Kidney (tissue), 13 donors: ENCODE measurements at regions not wholly inside any gene's neighbourhood (a gene's known extent, or its start where the extent isn't known, plus 50 kb on each side); places are given as distances from the start of the nearest gene placed in this dataset.

Experiments used
- DNase-seq, 5 donors: peaks; one replicate each; pipeline ENCODE4 v3.0.0-alpha.2; 2013 to 2020
- FAIRE-seq: peaks from 2 replicates; lab custom pipeline; 2012; peaks lifted over from hg19 to GRCh38; lab: Jason Lieb, UNC
- H3K27ac ChIP-seq, 2 donors: one replicate each; pipeline ENCODE4 v1.7.0; 2013; ENCODE audit warnings: low read depth in 2 of 2, low read length in 2 of 2, inconsistent platforms in 1 of 2
- H3K27me3 ChIP-seq: one replicate; pipeline ENCODE4 v1.7.1; 2013; ENCODE audit warnings: low read length, inconsistent platforms; ENCODE audit not compliant: control insufficient read depth, insufficient read depth
- H3K36me3 ChIP-seq, 3 donors: one replicate each; pipeline versions ENCODE4 v1.7.0 to v1.7.1; 2013; ENCODE audit warnings: low read length in 3 of 3, control low read depth in 1 of 3, inconsistent platforms in 1 of 3; ENCODE audit not compliant: insufficient read depth in 3 of 3, control insufficient read depth in 2 of 3
- H3K4me1 ChIP-seq, 3 donors: one replicate each; pipeline versions ENCODE4 v1.7.0 to v1.7.1; 2013; ENCODE audit warnings: low read length in 3 of 3, inconsistent platforms in 1 of 3, low read depth in 1 of 3; ENCODE audit not compliant: control insufficient read depth in 2 of 3, insufficient read depth in 2 of 3
- H3K4me3 ChIP-seq, 3 donors: one replicate each; pipeline versions ENCODE4 v1.7.0 to v1.8.1; 2013; ENCODE audit warnings: low read length in 3 of 3, control low read depth in 1 of 3, inconsistent platforms in 1 of 3
- H3K9ac ChIP-seq, 3 donors: one replicate each; pipeline versions ENCODE4 v1.7.0 to v1.7.1; 2013; ENCODE audit warnings: low read length in 3 of 3, control low read depth in 1 of 3, inconsistent platforms in 1 of 3
- H3K9me3 ChIP-seq, 3 donors: one replicate each; pipeline versions ENCODE4 v1.7.0 to v1.7.1; 2013; ENCODE audit warnings: low read length in 3 of 3, control low read depth in 1 of 3, inconsistent platforms in 1 of 3; ENCODE audit not compliant: control insufficient read depth in 2 of 3, insufficient read depth in 1 of 3
- CTCF ChIP-seq: IDR thresholded peaks from 3 replicates; pipeline ENCODE4 v1.5.1; 2012; ENCODE audit warnings: mild to moderate bottlenecking, moderate library complexity, borderline replicate concordance; ENCODE audit not compliant: insufficient read depth; ENCODE audit errors: extremely low read depth
- intact Hi-C: fragments of 100-400 bp; cut with DNase I; formaldehyde crosslinking; loops from one replicate; pipeline ENCODE4 v1.11.1; 2022
- donor health status: control.
- donor health status: control.
- donor health status: control.
- donor health status: control.
- donor health status: control.
- donor health status: DM: yes; HTN: yes; CAD: no.
- donor health status: Normal renal cell carcinoma (clear cell type).

GRCh38 chr3:176088962-176089383 lies 1108.3 kb downstream of the TBL1XR1 start:
- TF ChIP-seq CTCF, result no peak
- Histone ChIP-seq H3K4me1 (no peaks in the 10 kb centered on the region), H3K9me3 (no peaks in the 10 kb centered on the region), H3K4me3 (no peak overlapping the region), H3K9ac (no peak overlapping the region), H3K27ac (no peak overlapping the region), H3K27me3 (no peaks in the 10 kb centered on the region), H3K36me3 (no peaks in the 10 kb centered on the region)
- DNase-seq (no peak), FAIRE-seq (no peak)
- intact Hi-C loops, result no loop called here

- FAIRE-seq, result no peak
- intact Hi-C loops, result no loop called here
Observed at GRCh38 chr3:176087066-176087697, 1110.1 kb downstream of the TBL1XR1 start.

DNA sequence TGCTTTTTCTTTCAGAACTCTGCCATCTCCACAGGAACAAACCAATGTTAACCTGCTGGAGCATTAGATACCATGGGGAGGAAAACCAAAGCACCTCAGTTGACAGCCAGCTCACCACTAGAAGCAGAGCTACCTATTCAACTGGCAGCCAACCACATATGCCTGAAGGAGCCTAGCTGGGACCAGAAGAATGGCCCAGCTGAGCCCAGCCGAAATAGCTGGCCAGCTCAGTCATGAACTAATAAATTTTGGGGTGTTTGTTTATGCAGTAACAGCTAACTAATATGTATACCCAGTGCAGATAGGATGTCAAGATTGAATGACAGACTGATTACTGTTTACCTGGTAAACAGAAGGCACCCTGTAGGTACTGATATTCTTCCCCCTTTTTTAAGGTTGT lies 1117.5 kb downstream of the TBL1XR1 start:
- Histone ChIP-seq H3K9ac (no peak overlapping the region), H3K27me3 (no peaks in the 10 kb centered on the region), H3K36me3 (no peaks in the 10 kb centered on the region), H3K9me3 (peaks cover 0 to 5% (median 0%) of the 10 kb centered on the region in 3 donors), H3K4me1 (no peaks in the 10 kb centered on the region), H3K4me3 (no peak overlapping the region), H3K27ac (no peak overlapping the region)
- DNase-seq, result no peak
- FAIRE-seq, result no peak
- intact Hi-C loops, result no loop called here
- no peak for TF ChIP-seq CTCF

More at GRCh38 chr3:176087066-176087697, 1110.1 kb downstream of the TBL1XR1 start:
- no peaks in the 10 kb centered on the region for H3K4me1 ChIP-seq
- no peaks in the 10 kb centered on the region for H3K36me3 ChIP-seq
- no peak for DNase-seq
- H3K27me3 ChIP-seq, result no peaks in the 10 kb centered on the region
- no peak overlapping the region for H3K27ac ChIP-seq
- H3K4me3 ChIP-seq, result no peak overlapping the region
- no peak overlapping the region for H3K9ac ChIP-seq
- TF ChIP-seq CTCF, result no peak
- no peaks in the 10 kb centered on the region for H3K9me3 ChIP-seq

GRCh38 chr3:176078906-176079305 lies 1118.4 kb downstream of the TBL1XR1 start:
- intact Hi-C loops, result no loop called here
- FAIRE-seq, result no peak
- TF ChIP-seq CTCF, result no peak

More at GRCh38 chr3:176078906-176079305, 1118.4 kb downstream of the TBL1XR1 start:
- Histone ChIP-seq H3K36me3 (no peaks in the 10 kb centered on the region), H3K4me1 (no peaks in the 10 kb centered on the region), H3K27ac (no peak overlapping the region), H3K9ac (no peak overlapping the region), H3K27me3 (no peaks in the 10 kb centered on the region), H3K9me3 (peaks cover 0 to 5% (median 0%) of the 10 kb centered on the region in 3 donors), H3K4me3 (no peak overlapping the region)
- peak in 1 of 5 donors; percentile 7 for DNase-seq
